ENCODE measurements at regions not wholly inside any gene's neighbourhood (a gene's known extent, or its start where the extent isn't known, plus 50 kb on each side); places are given as distances from the start of the nearest gene placed in this dataset.

DNA sequence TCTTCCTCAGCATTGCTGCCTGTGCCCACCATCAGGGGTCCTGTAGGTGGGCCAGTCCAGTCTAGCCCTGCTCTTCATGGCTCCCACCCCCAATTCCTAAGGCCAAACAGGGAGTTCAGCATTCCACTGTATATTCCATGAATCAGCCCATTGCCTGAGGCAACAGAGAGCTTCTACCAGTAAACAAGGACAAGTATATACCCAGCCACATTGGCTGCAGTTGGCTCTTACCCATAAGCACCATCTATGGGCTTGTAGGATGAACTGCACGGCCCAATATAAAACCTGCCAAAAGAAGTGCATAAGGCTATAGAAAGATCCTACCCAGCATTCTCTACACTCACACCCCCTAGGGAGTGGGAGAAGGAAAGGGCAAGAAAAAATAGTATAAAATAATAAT, 95.1 kb upstream of the SALL3 start:
- DNase-seq (ENCODE audit: low read depth), result no peak

GRCh38 chr18:78889250-78889649, 90.4 kb upstream of the SALL3 start:
- DNase-seq (ENCODE audit: low read depth), result no peak

GRCh38 chr18:78890388-78890787, 89.2 kb upstream of the SALL3 start:
- no peak for DNase-seq (ENCODE audit: low read depth)

GRCh38 chr18:78891185-78891762, 88.3 kb upstream of the SALL3 start:
- no peak for DNase-seq (ENCODE audit: low read depth)

GRCh38 chr18:78892177-78892576, 87.4 kb upstream of the SALL3 start:
- DNase-seq (ENCODE audit: low read depth), result no peak

DNA sequence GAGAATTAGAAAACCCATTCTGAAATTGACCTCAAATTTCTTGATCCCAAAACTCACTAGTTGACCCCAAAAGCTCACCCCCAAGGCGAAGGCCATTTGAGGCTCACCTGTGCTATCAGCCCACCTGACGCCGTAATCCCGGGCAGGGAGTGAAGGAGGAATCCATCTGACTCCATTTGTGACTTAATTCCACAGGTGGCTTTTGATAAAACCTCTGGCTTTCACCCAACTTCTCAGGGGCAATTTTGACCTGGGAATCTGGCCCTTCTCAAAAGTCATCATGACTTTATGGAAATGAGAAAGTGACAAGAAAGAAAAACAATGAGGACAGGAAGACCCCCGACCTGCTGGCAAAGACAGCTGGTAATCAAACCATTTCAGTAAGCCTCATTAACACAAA, 86.9 kb upstream of the SALL3 start:
- DNase-seq (ENCODE audit: low read depth), result no peak

- DNase-seq (ENCODE audit: low read depth), result no peak
Observed at GRCh38 chr18:78893281-78894032, 86.2 kb upstream of the SALL3 start.

- DNase-seq (ENCODE audit: low read depth), result no peak
Observed at GRCh38 chr18:78894033-78894305, 85.6 kb upstream of the SALL3 start.

DNA sequence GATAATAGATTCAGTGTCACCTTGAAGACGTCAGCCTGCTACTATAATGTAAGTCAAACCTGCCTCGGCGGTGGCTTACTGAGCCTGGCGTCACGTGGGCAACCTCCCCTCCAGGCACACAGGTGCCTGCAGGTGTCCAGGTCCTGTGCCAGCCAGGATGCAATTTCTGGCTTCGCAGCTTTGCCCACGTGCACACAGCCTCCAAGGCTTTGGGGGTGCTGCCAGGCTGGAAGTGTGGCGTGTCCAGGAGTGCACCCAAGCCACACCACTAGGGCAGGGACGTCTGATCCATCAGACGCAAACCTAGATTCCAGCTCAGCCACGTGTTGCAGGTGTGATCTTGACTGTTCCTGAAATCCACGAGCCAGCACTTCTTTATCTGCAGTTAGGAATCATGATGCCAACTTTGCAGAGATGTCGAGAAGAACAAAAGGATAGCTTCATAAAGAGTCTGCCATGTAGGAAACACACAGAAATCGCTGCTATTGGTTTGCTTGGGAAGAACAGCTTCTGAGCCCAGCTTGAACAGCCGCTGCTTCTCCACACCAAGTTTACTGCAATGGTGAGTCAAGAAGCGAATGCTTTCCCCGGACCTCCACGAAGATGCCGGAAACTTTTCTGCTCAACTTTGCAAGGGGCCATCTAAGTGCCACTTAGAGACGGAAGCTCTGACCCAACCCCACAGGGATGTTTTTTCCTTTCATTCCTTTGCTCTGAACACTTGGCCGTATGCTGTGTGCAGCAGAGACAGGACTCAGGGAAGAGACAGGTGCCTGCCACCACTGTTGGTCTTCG, 84.2 kb upstream of the SALL3 start:
- no peak for DNase-seq (ENCODE audit: low read depth)

DNA sequence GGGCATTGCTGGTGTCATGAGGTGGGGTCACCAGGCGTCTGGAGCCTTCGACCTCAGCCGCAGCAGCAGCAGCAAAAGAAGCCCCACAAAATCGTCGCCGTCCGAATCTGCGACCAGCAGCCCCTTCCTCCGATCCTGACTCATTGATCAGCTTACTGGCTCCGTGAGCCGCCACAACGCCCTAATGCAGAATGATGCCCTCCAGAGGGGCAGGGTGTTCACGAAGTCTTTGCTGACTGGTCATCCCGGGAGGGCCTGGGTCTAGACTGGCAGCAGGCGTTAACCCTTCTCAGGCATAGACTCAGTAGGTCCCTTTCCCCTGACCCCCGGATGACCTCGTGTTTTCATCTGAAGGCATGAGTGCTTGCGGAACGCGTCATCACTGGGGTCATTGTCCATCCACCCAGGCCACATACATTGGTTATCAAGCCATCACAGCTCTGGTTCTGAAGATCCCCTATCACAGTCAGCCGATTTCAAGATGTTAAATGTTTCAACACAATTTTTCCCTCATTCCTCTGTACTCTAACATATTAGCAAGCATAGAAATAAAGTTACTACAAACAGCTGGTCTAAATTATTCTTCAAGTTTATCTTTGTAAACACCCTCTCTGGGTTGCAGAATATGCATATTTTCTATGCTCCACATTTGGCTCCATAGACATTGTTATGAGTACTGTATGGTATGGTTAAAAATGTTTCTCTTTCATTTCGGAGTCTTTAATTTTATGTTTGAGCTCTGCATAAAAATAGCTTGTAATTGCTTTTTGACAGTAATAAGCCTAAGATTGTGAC, 83.3 kb upstream of the SALL3 start:
- no peak for DNase-seq (ENCODE audit: low read depth)

DNA sequence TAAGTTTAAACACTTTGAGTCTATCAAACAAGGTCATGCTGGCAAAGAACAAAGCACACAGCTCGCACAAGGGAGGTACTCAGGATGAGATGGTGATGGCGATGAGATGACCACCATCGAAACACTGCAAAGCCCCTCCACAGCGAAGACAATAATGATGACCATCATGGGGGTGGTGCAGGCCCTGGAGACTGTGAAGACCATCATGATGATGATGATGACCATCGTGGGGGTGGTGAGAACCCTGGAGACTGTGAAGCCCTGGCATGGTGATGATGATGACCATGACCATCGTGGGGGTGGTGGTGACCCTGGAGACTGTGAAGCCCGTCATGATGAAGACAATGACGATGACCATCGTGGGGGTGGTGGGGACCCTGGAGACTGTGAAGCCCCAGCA, 81.6 kb upstream of the SALL3 start:
- no peak for DNase-seq (ENCODE audit: low read depth)

DNA sequence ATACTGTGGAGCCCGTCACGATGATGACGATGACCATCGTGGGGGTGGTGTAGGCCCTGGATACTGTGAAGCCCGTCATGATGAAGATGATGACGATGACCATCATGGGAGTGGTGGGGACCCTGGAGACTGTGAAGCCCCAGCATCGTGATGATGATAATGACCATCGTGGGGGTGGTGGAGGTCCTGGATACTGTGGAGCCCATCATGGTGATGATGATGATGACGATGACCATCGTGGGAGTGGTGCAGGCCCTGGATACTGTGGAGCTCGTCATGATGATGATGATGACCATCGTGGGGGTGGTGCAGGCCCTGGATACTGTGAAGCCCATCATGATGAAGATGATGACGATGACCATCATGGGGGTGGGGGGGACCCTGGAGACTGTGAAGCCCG, 81.0 kb upstream of the SALL3 start:
- DNase-seq (ENCODE audit: low read depth), result no peak

DNA sequence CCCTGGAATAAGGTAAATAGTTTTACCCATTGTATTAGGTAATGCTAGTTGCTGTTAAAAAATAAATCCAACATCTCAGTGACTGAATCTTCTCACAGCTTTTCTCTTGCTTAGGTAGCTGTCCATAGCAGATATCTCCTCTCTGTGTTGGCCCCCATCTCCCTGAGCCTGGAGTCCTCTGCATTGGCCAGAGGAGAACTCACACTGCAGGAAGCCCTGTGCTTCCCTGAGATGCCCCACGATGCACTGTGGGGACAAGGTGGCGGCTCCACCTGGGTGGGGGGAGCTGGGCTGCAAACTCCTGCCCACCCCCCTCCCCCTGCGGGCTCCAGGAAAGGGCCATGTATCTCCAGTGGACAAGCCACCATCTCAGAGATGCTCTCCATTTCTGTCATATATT, 80.4 kb upstream of the SALL3 start:
- no peak for DNase-seq (ENCODE audit: low read depth)

GRCh38 chr18:78900938-78901909, 78.4 kb upstream of the SALL3 start:
- DNase-seq (ENCODE audit: low read depth), result no peak

GRCh38 chr18:78901923-78902794, 77.5 kb upstream of the SALL3 start:
- no peak for DNase-seq (ENCODE audit: low read depth)

- DNase-seq (ENCODE audit: low read depth), result no peak
Observed at GRCh38 chr18:78902795-78903435, 76.7 kb upstream of the SALL3 start.

DNA sequence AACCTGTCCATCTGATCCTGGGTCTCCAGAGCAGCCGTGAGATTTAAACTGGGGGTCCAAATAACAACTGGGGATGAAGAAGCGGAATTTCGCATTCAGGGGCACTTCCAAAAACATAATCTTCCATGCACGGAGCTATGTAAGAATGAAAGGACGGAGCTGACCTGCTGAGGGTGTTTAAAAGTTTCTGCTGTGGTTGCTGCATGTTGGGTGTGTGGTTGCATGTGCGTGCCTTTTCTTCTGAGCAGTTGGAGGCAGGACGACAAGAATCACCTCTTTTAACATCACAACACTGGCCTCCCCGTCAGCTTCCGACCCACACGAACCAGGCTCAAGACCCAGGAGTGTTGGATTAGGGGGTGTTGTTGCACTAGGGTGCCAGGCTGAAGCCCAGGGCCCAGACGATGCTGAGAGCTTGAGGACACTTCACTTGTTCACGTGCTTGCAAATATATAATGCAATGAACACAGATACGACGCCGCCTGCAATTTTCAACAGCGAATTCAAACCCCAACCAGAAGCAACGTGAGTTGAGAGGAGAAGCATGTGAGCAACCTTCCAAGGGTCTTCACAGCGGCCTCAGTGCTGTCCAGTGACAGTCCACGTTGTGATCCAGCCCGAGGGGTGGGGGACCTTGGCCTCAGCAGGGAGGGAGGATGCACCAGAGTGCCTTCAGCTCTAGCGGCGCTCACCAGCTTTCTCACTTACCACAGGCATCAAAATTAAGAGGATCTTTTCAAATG, 76.0 kb upstream of the SALL3 start:
- no peak for DNase-seq (ENCODE audit: low read depth)

- no peak for DNase-seq (ENCODE audit: low read depth)
Observed at GRCh38 chr18:78904179-78904531, 75.5 kb upstream of the SALL3 start.

DNA sequence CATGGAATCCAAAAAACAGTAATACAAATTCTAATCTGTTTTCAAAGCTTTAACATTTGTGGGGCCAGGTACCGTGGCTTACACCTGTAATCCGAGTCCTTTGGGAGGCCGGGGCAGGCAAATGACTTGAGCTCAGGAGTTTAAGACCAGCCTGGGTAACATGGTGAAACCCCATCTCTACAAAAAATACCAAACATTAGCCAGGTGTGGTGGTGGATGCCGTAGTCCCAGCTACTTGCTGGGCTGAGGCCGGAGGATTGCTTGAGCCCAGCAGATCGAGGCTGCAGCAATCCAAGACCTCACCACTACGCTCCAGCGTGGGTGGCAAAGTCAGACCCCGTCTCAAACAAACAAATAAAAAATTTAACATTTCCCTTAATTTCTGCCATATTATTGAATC, 74.3 kb upstream of the SALL3 start:
- no peak for DNase-seq (ENCODE audit: low read depth)

All from amniotic epithelial cell (primary cell).